MV-4-11 (cell line): ENCODE measurements at regions not wholly inside any gene's neighbourhood (a gene's known extent, or its start where the extent isn't known, plus 50 kb on each side); places are given as distances from the start of the nearest gene placed in this dataset.
"Not testable (repeated sequence)": the region's sequence is repeated elsewhere in the genome, so short reads cannot be mapped to it uniquely, and the experiment has no call there.

ENCODE experiments used
- DNase-seq: peaks from one replicate; lab custom pipeline; 2025; lab: John Stamatoyannopoulos, UW

DNA sequence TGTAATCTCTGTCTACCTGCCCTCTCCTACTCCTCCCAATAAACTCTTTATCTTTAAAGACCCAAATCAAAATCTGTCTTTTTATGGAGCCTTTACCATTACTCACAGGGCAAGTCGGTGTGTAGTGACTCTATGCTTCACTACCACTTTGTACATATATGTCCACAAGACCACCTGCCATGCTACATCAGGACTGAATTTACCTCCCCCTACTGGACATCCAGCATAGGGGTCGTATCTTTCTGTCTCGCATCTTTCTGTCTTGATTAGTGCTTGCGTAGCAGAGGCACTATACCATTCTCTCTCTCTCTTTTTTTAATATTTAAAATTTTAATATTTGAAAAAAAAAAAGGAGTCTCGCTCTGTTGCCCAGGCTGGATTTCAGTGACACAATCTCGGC lies 587.5 kb downstream of the SOX5 start:
- no peak for DNase-seq

DNA sequence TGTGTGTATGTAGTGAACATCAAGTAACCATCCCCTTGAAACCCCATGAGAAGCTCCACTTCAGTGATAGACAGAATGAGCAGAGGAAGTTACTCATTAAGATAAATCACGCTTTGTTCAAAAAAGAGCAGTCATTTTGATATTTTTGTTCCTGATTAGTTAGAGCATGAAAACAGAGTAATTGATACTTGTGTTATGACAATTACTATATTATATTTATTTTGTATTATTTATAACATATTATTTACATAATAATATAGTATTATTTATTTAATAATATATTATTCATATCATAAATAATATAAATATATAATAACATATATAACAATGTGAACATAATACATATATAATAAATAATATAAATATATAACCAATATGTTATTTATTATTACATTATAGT lies 580.9 kb downstream of the SOX5 start:
- no peak for DNase-seq

DNA sequence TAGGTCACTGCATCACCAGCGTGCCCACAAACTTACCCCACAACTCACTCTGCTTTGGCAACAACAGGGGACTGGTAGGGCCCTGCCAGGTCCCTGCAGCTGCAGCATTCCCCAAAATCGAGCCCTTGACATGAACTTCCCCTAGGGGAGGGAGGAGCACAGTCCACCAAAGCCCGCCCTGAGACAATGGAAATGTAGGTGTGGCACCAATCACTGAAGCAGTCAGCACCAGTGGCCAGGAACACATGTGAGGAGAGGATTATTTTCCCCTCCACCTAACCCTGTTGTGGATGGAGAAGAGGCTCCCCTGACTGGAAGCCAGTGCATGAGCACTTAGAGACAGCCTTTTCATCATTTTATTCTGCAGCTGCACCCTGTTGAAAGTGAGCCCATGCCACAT lies 573.8 kb downstream of the SOX5 start:
- DNase-seq = no peak

DNA sequence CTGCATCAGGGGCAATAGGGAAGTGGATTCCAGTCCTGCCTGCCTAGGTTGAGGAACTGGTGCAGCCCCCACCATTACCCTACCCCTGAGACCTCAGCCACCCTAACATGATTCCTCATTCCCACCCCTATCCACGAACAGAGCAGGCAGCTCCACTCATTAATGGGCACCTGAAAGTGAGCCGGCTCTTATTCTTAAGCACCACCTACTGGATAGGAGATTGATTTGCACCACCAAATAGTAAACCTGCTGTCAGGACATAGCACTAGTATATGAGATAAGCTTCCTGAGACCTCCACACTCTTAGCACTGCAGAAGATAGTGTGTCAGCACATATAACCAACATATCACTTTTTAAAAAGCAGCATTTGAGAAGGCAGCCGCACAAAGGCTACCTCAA lies 573.2 kb downstream of the SOX5 start:
- no peak for DNase-seq

DNA sequence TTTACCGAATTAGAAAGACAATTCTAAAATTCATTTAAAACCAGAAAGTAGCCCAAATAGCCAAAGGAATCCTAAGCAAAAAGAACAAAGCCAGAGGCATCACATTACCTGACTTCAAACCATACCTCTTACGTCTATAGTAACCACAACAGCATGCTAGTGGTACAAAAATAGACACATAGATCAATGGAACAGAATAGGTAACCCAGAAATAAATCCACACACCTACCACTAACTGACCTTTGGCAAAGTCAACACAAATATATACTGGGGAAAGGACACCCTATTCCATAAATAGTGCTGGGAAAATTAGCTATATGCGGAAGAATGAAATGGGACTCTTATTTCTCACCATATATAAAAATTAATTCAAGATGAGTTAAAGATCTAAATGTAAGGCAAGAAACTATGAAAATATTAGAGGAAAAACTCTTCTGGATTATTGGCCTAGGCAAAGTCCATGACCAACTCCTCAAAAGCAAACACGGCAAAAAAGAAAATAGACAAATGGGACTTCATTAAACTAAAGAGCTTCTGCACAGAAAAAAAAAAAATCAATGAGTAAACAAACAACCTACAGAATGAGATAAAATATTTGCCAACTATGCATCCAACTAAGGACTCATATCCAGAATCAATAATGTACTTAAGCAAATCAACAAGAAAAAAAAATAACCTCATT lies 568.9 kb downstream of the SOX5 start:
- DNase-seq = no peak

DNA sequence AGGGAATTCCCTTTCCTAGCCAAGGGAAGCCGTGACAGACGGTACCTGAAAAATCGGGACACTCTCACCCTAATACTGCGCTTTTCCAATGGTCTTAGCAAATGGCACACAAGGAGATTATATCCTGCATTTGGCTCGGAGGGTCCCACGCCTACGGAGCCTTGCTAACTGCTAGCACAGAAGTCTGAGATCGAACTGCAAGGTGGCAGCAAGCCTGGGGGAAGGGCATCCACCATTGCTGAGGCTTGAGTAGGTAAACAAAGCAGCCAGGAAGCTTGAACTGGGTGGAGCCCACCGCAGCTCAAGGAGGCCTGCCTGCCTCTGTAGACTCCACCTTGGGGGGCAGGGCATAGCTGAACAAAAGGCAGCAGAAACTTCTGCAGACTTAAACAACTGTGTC lies 560.6 kb downstream of the SOX5 start:
- DNase-seq = not testable (repeated sequence)

DNA sequence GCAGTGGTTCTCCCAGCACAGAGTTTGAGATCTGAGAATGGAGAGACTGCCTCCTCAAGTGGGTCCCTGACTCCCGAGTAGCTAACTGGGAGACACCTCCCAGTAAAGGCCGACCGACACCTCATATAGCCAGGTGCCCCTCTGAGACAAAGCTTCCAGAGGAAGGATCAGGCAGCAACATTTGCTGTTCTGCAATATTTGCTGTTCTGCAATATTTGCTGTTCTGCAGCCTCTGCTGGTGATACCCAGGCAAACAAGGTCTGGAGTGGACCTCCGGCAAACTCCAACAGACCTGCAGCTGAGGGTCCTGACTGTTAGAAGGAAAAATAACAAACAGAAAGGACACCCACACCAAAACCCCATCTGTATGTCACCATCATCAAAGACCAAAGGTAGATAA lies 560.2 kb downstream of the SOX5 start:
- not testable (repeated sequence) for DNase-seq

DNA sequence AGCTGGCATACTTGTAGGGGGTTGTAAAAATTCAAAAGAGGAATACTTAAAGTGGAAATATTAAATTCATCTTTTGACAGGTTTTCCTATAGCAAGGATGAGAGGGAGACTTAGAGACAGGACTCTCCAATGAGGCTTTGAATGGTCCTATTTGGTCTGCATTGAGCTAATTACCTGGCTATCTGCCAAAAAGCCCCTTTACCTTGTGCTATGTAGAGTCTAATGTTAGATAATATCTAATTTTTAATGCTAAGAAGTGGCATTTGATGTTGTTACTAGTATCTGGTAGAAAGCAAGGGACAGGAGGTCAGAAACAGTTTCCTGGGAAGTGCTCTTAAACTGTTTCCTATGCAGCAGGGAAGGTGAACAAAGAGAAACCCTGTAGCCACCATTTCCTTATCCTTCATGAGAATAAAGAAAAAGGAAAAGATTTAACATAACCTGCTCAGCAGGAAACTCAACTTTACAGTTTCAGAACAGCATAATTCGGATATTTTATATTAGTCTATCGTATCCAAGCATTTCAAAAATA lies 550.0 kb downstream of the SOX5 start:
- no peak for DNase-seq

DNA sequence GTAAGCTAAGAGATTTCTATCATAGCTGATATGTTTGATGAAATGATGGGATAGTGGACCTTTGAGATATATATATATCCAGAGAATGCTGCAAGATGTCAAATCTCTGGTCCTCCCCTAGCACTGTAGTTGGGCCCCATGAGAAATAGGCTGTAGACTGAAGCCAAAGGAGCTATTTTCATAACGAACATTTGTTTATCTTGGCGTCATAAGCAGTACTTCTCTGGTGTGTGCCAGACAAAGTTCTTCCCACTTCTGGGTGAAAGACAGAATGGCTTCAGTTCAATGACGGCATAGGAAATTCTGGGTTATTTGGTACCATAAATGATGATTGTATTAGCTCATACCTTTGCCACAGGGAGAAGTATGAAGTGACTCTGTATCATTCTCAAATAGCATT lies 534.3 kb downstream of the SOX5 start:
- DNase-seq = no peak

DNA sequence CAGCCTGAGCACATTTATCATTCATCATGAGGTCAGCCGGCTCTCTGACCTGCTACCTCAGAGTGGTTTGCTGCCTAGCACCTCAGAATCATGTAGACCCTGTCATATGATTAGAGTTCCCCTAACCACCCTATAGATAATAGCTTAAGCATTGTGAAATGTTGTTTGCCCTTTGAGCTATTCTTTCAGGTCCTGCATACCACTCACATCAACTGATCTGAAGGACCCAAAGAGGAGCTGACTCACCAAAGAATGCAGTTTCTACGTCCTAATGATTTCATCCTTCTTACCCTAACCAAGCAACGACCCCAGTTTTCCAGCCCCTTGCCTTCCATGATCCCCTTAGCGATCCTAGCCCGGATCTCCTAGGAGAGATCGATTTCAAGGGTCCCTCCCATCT lies 527.9 kb downstream of the SOX5 start:
- no peak for DNase-seq

DNA sequence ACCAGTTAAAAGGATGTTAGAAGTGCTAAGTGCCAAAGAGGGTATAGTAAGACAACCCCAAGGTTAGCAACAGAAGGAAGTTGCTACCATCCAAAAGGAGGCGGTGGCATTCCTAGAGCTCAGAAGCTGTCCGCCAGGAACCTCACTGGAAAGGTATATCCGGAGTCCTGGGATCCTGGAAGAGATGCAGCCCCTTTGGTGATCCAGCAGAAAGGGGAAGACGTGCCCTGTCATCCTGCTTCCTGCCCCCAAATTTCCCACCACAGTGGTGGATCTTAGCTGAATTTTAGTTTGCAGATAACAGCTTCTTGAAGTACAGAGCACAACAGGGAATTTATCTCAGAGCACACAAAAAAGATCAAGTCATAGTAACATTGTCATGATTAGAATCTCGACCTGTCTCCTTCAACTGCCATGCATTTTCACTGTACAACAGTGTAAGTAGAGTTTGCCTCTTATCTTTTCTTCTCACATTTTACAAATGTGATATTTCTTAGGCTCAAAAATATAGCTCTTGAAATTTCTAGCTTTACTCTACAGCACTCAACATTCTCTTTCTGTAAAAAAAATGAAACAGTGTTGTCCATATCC lies 526.3 kb downstream of the SOX5 start:
- no peak for DNase-seq

DNA sequence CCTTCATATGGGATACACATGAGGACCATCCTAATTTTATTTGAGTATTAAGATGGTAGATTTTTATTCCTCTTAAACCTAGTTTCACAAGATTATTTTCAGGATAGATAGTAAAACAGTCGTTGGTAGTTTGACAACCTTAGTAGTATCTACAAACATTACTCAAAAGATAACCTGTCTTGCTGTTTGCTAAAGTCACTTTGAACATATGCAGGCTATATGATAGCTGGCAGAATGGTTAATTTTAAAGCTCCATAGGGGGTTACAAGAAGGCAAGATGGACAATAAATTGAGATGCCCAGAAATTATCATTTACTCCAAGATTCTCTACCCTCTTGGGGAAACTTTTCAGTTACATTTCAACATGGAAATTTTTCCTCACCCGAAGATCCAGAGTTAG lies 525.7 kb downstream of the SOX5 start:
- no peak for DNase-seq

DNA sequence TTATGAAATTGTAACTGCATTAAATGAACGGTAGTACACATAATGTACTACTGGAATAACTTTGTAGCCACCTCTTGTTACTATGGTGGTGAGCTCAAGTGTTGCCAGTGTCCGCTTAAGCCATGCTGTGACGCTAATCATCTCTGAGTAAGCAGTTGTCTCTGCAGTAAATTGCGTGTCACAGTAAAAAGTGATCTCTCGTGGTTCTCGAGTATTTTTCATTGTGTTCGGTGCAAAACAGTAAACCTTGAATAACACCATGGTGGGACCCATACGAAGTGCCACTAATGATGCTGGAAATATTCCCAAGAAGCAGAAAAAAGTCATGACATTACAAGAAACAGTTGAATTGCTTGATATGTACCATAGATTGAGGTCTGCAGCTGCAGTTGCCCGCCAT lies 524.8 kb downstream of the SOX5 start:
- no peak for DNase-seq

DNA sequence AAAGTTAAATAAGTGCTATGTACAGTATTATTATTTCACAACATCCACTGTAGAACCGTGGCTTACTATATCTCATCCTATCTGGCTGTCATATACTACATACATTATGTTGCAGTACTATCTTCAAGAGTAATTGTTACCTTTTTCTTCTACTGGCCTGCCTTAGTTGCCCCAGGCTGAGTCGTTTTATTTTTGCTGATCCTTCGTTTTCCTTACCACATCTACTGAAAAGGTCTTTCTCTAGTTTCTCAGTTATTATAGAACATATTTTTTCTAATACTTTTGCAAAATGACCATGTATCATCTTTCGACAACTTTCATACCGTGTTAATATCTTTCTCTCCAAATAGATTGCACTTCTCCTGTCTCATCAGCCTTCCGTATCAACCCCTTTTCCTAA lies 523.1 kb downstream of the SOX5 start:
- DNase-seq = no peak

DNA sequence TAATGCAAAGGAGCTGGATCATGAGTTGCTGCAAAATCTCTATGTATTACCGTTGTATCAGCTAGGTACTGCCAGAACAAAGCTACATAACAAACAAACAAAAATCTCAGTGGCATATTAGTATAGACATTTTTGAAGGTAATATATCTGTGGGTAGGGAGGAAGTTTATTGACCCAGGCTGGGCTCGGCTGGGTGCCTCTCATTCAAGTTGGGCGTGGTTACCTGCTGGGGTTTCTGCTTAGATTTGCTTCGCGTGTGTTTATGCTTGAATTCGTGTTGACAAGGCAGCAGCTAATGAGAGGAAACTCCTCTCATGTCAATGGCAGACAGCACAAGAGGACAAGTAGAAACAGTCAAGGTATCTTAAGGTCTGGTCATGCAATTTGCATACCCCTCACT lies 520.7 kb downstream of the SOX5 start:
- DNase-seq = no peak

DNA sequence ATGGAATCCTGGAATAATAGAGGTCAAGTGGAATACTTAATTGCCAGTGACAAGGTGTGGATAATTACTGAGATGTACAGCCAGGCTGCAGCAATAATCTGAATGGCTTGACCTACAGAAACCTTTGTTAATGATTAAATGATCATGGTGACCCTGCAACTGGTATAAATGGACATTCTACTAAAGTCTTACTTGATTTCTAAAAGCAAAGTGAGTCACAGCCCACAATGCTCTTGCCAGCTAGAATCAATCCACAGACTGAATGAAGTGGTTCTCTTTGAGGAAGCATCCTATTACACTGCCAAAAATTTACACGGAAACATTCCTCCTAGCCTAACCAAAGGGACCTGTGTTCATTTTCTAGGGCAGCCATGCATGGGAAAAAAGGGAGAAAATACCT lies 518.5 kb downstream of the SOX5 start:
- no peak for DNase-seq

DNA sequence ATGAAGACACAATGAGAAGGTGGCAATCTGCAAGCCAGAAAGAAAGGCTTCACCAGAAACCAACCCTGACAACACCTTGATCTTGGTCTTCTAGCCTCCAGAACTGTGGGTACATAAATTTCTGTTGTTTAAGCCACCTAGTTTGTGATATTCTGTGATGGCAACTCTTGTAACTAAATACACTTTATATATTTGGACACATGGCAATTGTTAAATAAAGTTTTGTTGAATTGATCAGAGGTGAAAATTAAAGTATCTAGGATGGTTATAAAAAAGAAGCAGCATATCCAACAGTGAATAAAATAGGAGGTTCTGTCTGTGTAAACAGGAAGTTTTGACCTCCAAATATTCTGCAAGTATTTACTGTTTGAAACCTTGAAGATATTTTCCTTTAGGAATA lies 516.3 kb downstream of the SOX5 start:
- DNase-seq = no peak

DNA sequence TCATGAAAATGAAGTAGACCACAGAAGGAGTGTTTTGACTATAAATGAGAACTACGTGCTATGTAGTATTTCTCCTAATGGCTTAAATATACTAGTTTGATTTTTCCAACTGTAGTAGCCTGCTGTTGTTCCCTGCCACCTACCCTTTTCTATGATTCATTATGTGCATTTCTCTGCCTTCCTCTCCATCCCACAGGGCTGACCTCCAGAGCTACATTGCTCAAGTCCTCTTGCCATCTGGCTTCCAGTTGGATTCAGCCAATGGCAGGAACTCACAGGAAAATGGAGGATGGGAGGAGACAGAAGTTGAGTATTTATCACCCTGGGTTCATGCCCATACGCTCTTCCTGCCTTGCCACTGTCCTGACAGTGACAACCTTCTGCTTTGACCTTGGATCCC lies 515.3 kb downstream of the SOX5 start:
- DNase-seq = no peak

DNA sequence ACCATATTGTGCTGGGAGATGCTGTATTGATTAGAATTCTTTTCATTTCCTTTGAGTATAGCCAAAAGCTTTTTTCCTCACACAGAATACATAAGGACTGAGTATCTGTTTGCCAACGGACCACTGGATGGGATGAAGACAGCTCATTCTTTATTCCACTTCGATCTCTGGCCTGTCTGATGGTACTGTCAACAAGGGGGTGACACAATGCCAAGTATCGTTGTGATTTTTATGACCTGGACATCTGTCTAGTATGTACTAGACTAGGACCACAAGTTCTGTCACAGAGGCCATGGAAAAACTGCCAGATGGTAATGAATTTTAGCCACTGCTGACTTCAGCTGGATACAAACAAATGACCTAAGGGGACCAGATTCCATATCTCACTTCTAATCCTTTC lies 502.7 kb downstream of the SOX5 start:
- no peak for DNase-seq

DNA sequence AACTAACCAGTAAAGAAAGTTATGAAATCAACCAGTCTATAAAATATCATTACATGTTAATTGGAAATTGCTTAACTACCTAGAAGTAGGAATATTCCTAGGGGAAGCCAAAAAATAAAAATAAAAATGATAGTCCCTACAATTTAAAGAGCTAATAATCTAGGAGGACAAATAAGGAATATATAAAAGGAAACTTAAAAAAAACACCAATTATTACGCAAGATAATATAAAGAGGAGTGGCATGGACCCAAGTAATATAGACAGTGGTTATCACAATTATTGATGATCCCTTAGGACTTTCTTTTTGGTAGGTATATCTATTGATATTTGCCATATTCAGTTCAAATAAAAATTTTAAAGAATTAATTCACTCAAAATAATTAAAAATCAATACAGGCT lies 498.7 kb downstream of the SOX5 start:
- no peak for DNase-seq

DNA sequence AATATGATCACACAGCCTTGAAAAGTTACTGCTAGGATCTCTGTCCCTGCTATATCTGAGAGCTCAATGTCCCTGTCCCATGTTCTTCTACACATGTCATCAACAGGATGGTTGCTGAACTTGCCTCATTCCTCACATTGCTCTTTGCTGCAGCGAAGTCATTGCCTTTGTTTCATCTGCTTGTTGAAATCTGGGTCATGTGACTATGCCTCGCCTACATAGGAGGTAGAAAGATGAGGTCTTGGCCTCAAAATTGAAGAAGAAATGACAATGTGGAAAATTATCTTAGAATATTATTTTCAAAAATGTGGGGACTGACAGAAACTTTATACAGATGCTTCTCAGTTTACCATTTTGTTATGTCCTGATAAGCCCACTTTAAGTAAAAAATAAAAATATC lies 494.2 kb downstream of the SOX5 start:
- no peak for DNase-seq

DNA sequence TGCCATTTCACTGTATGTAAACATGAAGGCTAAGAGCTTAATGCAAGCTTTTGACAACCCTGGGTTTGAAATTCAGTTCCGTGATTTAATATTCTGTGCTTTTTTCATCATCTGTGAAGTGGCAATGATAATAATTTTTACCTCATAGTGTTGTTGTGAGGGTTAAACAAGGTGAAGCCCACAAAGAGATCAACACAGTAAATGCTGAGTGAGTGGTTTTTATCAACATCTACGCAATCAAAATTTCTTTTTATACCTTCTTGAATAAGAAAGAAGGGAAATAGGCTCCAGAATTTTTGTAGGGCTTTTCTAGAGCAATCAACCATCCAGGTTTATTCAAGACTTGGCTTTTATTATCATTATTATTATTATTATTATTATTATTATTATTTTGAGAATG lies 490.8 kb downstream of the SOX5 start:
- DNase-seq = no peak

DNA sequence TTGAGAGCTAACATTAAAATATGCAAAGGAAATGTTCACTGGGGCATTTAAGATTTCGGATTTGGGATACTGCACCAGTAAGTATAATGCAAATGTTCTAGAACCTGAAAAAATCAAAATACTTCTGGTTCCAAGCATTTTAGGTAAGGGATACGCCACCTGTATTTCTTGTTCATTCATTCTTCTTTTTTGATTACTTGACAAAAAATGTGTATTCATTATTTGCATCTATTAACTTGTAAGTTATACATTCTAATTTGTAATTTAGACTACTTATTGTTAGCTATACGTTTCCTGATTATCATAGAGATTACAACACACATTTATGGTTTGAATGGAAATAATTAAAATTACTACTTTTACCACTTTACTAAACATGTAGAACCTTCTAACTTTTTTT lies 486.9 kb downstream of the SOX5 start:
- DNase-seq = no peak

DNA sequence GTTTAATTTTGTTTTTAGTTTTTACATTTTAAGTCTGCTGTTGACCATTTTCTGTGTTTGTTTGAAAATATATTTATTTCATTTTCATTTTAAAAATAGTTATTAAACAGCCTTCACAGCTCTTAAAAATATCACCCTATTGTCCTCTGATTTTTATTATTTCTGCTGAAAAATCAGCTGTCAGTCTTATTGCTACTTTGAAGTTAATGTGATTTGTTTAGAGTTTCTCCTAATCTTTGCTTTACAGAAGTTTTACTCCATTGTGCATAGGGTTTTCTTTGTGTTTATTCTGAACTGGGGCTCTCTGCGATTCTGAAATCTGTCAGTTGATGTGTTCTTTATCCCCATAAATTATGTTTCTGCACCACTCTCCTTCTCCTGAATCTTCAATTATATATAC lies 486.3 kb downstream of the SOX5 start:
- no peak for DNase-seq
